T-cell (primary cell): ENCODE measurements at regions not wholly inside any gene's neighbourhood (a gene's known extent, or its start where the extent isn't known, plus 50 kb on each side); places are given as distances from the start of the nearest gene placed in this dataset.
"Not testable (repeated sequence)": the region's sequence is repeated elsewhere in the genome, so short reads cannot be mapped to it uniquely, and the experiment has no call there.

Source experiments
- ATAC-seq, 4 experiments: fragments of 200-7000 bp in 3 of 4; fragments of 150-1000 bp in 1 of 4; cut with Tn5 transposase; replicated peaks in 1 of 4; 1 replicate in 3 of 4; 2 replicates in 1 of 4; pipeline ENCODE4 v1.10.0; 2021; ENCODE audit warnings: moderate library complexity in 3 of 4, mild to moderate bottlenecking in 2 of 4, moderate number of reproducible peaks in 1 of 4
- CTCF ChIA-PET, 2 donors: fragments of 300-600 bp; sonication (Branson Sonifier 250); formaldehyde crosslinking; loops; one replicate each; lab custom pipeline; 2022; ENCODE audit warnings: antibody characterized with exemption in 2 of 2; lab: Charles Lee
- POLR2A ChIA-PET, 2 donors: fragments of 300-600 bp; sonication (Branson Sonifier 250); formaldehyde crosslinking; loops; one replicate each; lab custom pipeline; 2022; ENCODE audit warnings: antibody characterized with exemption in 2 of 2; lab: Charles Lee
- DNase-seq, 35 experiments: peaks; one replicate each; pipeline versions ENCODE4 v3.0.0 to v3.0.0-alpha.2; 2013 to 2023
- H3K27ac ChIP-seq: one replicate; pipeline ENCODE4 v1.5.1; 2013; ENCODE audit warnings: low read length
- H3K27me3 ChIP-seq, 2 experiments: replicated peaks in 1 of 2; 1 replicate in 1 of 2; 2 replicates in 1 of 2; pipeline versions ENCODE4 v1.6.1 to v1.7.0; 2013; ENCODE audit warnings: low read length in 1 of 2, mixed read lengths in 1 of 2; ENCODE audit not compliant: control insufficient read depth in 2 of 2, insufficient read depth in 2 of 2; ENCODE audit errors: extremely low read depth in 1 of 2
- H3K36me3 ChIP-seq, 2 donors: 1 replicate in 1 of 2; 2 replicates in 1 of 2; pipeline versions ENCODE4 v1.6.1 to v1.7.0; 2013; ENCODE audit warnings: low read length in 1 of 2; ENCODE audit not compliant: control insufficient read depth in 2 of 2, insufficient read depth in 1 of 2; ENCODE audit errors: extremely low read depth in 1 of 2
- H3K4me1 ChIP-seq, 2 experiments: 1 replicate in 1 of 2; 2 replicates in 1 of 2; pipeline versions ENCODE4 v1.6.1 to v1.7.0; 2013; ENCODE audit warnings: low read length in 2 of 2, mixed read lengths in 1 of 2; ENCODE audit not compliant: insufficient read depth in 2 of 2, control insufficient read depth in 1 of 2; ENCODE audit errors: extremely low read depth in 1 of 2
- H3K4me3 ChIP-seq, 2 donors: 1 replicate in 1 of 2; 2 replicates in 1 of 2; pipeline versions ENCODE4 v1.5.1 to v1.7.0; 2013; ENCODE audit warnings: mild to moderate bottlenecking in 2 of 2, low read length in 1 of 2, moderate library complexity in 1 of 2; ENCODE audit not compliant: control insufficient read depth in 1 of 2; ENCODE audit errors: extremely low read depth in 1 of 2
- H3K9me3 ChIP-seq: 2 replicates; pipeline ENCODE4 v1.7.0; 2013
- H3K27ac Mint-ChIP-seq, 2 donors: one replicate each; pipeline ENCODE4 v1.8.0; 2020 to 2021; ENCODE audit warnings: mild to moderate bottlenecking in 2 of 2, mixed read lengths in 2 of 2
- H3K27me3 Mint-ChIP-seq, 2 donors: one replicate each; pipeline ENCODE4 v1.8.0; 2021 to 2022; ENCODE audit warnings: mixed read lengths in 2 of 2
- H3K36me3 Mint-ChIP-seq: one replicate; pipeline ENCODE4 v1.8.0; 2021; ENCODE audit warnings: mixed read lengths
- H3K4me1 Mint-ChIP-seq, 3 donors: one replicate each; pipeline ENCODE4 v1.8.0; 2020 to 2022; ENCODE audit warnings: mixed read lengths in 3 of 3, mild to moderate bottlenecking in 1 of 3
- H3K4me3 Mint-ChIP-seq, 3 donors: one replicate each; pipeline ENCODE4 v1.8.0; 2020 to 2022; ENCODE audit warnings: mild to moderate bottlenecking in 3 of 3, mixed read lengths in 3 of 3, moderate library complexity in 3 of 3
- H3K9me3 Mint-ChIP-seq, 3 donors: one replicate each; pipeline ENCODE4 v1.8.0; 2020 to 2022; ENCODE audit warnings: mixed read lengths in 3 of 3
- WGBS: methylation state at CpG from one replicate; pipeline ENCODE4 v1.1.5; 2013; ENCODE audit warnings: missing lambda C conversion rate; ENCODE audit not compliant: insufficient coverage; 5-methylcytosine and 5-hydroxymethylcytosine counted together

- Mint-ChIP-seq H3K27ac (no peak overlapping the region), H3K27me3 (no peaks in the 10 kb centered on the region), H3K4me1 (no peaks in the 10 kb centered on the region), H3K9me3 (peaks cover 0 to 10% (median 10%) of the 10 kb centered on the region in 3 donors), H3K36me3 (no peaks in the 10 kb centered on the region), H3K4me3 (no peak overlapping the region)
- ChIA-PET POLR2A (no interaction called here), CTCF (no interaction called here)
- no peak for DNase-seq
- ATAC-seq, result no peak
- no CpG with 5 or more reads among the region's 3 CpGs for WGBS
- Histone ChIP-seq H3K36me3 (no peaks in the 10 kb centered on the region), H3K27ac (no peak overlapping the region), H3K4me3 (no peak overlapping the region), H3K4me1 (no peaks in the 10 kb centered on the region), H3K27me3 (no peaks in the 10 kb centered on the region), H3K9me3 (no peaks in the 10 kb centered on the region)
These were observed 636.2 kb upstream of the ST8SIA4 start for GRCh38 chr5:101539315-101539714.

- no peaks in the 10 kb centered on the region for H3K4me1 ChIP-seq
- Mint-ChIP-seq H3K4me3 (no peak overlapping the region), H3K27ac (no peak overlapping the region), H3K4me1 (no peaks in the 10 kb centered on the region), H3K27me3 (no peaks in the 10 kb centered on the region), H3K9me3 (peaks cover 0 to 13% (median 11%) of the 10 kb centered on the region in 3 donors), H3K36me3 (no peaks in the 10 kb centered on the region)
- whole genome bisulfite sequencing, result no CpG with 5 or more reads among the region's 1 CpG
- H3K27ac ChIP-seq, result no peak overlapping the region
- no peaks in the 10 kb centered on the region for H3K36me3 ChIP-seq
- no peak overlapping the region for H3K4me3 ChIP-seq
- ATAC-seq (no peak), DNase-seq (no peak)
- ChIA-PET POLR2A (no interaction called here), CTCF (interaction anchor here in 1 of 2 donors (0.5 kb wide), 1 partner anchor 1517 kb away, joined by 4 read pairs; no protein-coding TSS in a partner anchor)
- no peaks in the 10 kb centered on the region for H3K9me3 ChIP-seq
- H3K27me3 ChIP-seq, result no peaks in the 10 kb centered on the region
These were observed 632.5 kb upstream of the ST8SIA4 start for GRCh38 chr5:101535626-101536025.

GRCh38 chr5:101534491-101535110, 631.5 kb upstream of the ST8SIA4 start:
- no peak overlapping the region for H3K4me3 Mint-ChIP-seq
- H3K27ac Mint-ChIP-seq, result no peak overlapping the region
- DNase-seq, result no peak
- Histone ChIP-seq H3K4me1 (no peaks in the 10 kb centered on the region), H3K27ac (no peak overlapping the region), H3K4me3 (no peak overlapping the region), H3K27me3 (no peaks in the 10 kb centered on the region), H3K36me3 (no peaks in the 10 kb centered on the region), H3K9me3 (no peaks in the 10 kb centered on the region)
- no peaks in the 10 kb centered on the region for H3K27me3 Mint-ChIP-seq
- H3K9me3 Mint-ChIP-seq, result peaks cover 0 to 13% (median 11%) of the 10 kb centered on the region in 3 donors
- ChIA-PET CTCF (no interaction called here), POLR2A (no interaction called here)
- H3K36me3 Mint-ChIP-seq, result no peaks in the 10 kb centered on the region
- WGBS, result 79% methylated on average over 3 of the region's 6 CpGs
- H3K4me1 Mint-ChIP-seq, result no peaks in the 10 kb centered on the region
- ATAC-seq, result no peak

- H3K4me1 Mint-ChIP-seq, result no peaks in the 10 kb centered on the region
- ATAC-seq (no peak), DNase-seq (no peak)
- WGBS, result 40% methylated on average over 1 of the region's 2 CpGs
- H3K4me3 Mint-ChIP-seq, result no peak overlapping the region
- no peaks in the 10 kb centered on the region for H3K36me3 Mint-ChIP-seq
- Histone ChIP-seq H3K4me3 (no peak overlapping the region), H3K36me3 (no peaks in the 10 kb centered on the region), H3K27ac (no peak overlapping the region), H3K27me3 (no peaks in the 10 kb centered on the region), H3K9me3 (no peaks in the 10 kb centered on the region), H3K4me1 (no peaks in the 10 kb centered on the region)
- CTCF ChIA-PET, result no interaction called here
- POLR2A ChIA-PET, result no interaction called here
- no peaks in the 10 kb centered on the region for H3K27me3 Mint-ChIP-seq
- no peak overlapping the region for H3K27ac Mint-ChIP-seq
- peaks cover 2 to 17% (median 6%) of the 10 kb centered on the region in 3 donors for H3K9me3 Mint-ChIP-seq
These were observed 629.3 kb upstream of the ST8SIA4 start for GRCh38 chr5:101532430-101532829.

GRCh38 chr5:101531026-101531425, 627.9 kb upstream of the ST8SIA4 start:
- WGBS, result no CpG with 5 or more reads among the region's 3 CpGs
- H3K36me3 Mint-ChIP-seq, result no peaks in the 10 kb centered on the region
- Histone ChIP-seq H3K9me3 (no peaks in the 10 kb centered on the region), H3K36me3 (no peaks in the 10 kb centered on the region), H3K4me3 (no peak overlapping the region), H3K4me1 (no peaks in the 10 kb centered on the region), H3K27me3 (no peaks in the 10 kb centered on the region), H3K27ac (no peak overlapping the region)
- H3K9me3 Mint-ChIP-seq, result peaks cover 2 to 24% (median 6%) of the 10 kb centered on the region in 3 donors
- POLR2A ChIA-PET, result no interaction called here
- H3K4me3 Mint-ChIP-seq, result no peak overlapping the region
- no peaks in the 10 kb centered on the region for H3K4me1 Mint-ChIP-seq
- DNase-seq (no peak), ATAC-seq (no peak)
- CTCF ChIA-PET, result no interaction called here
- H3K27me3 Mint-ChIP-seq, result no peaks in the 10 kb centered on the region
- no peak overlapping the region for H3K27ac Mint-ChIP-seq

- DNase-seq, H3K36me3 Mint-ChIP-seq, H3K36me3 ChIP-seq, H3K27me3 Mint-ChIP-seq, ATAC-seq, H3K27ac ChIP-seq, H3K4me3 ChIP-seq, H3K27me3 ChIP-seq, POLR2A ChIA-PET, H3K9me3 ChIP-seq, H3K4me1 Mint-ChIP-seq, H3K4me1 ChIP-seq, H3K4me3 Mint-ChIP-seq, H3K27ac Mint-ChIP-seq, CTCF ChIA-PET: not testable (repeated sequence)
- 83% methylated on average over 3 of the region's 8 CpGs for WGBS
- H3K9me3 Mint-ChIP-seq, result peaks cover 2 to 23% (median 6%) of the 10 kb centered on the region in 3 donors
These were observed 626.0 kb upstream of the ST8SIA4 start for GRCh38 chr5:101529094-101529493.

GRCh38 chr5:101520417-101520816, 617.3 kb upstream of the ST8SIA4 start:
- ATAC-seq (no peak), DNase-seq (no peak)
- H3K4me3 ChIP-seq, result no peak overlapping the region
- Mint-ChIP-seq H3K27ac (no peak overlapping the region), H3K4me1 (no peaks in the 10 kb centered on the region), H3K9me3 (peaks cover 4 to 15% (median 8%) of the 10 kb centered on the region in 3 donors), H3K36me3 (no peaks in the 10 kb centered on the region), H3K27me3 (no peaks in the 10 kb centered on the region), H3K4me3 (no peak overlapping the region)
- H3K36me3 ChIP-seq, result no peaks in the 10 kb centered on the region
- H3K27me3 ChIP-seq, result no peaks in the 10 kb centered on the region
- H3K9me3 ChIP-seq, result no peaks in the 10 kb centered on the region
- no peaks in the 10 kb centered on the region for H3K4me1 ChIP-seq
- no peak overlapping the region for H3K27ac ChIP-seq
- POLR2A ChIA-PET, result no interaction called here
- no CpG with 5 or more reads among the region's 2 CpGs for WGBS
- CTCF ChIA-PET, result no interaction called here
